A549 (cell line): ENCODE measurements at regions not wholly inside any gene's neighbourhood (a gene's known extent, or its start where the extent isn't known, plus 50 kb on each side); places are given as distances from the start of the nearest gene placed in this dataset.

Experiments used
- ATAC-seq, 2 experiments: fragments of 200-7000 bp in 1 of 2; fragments of >200 bp in 1 of 2; cut with Nextera tagmentation in 1 of 2; cut with Tn5 transposase in 1 of 2; 3 replicates each; pipeline versions ENCODE4 v1.8.0 to v1.9.1; 2018 to 2020; ENCODE audit warnings: mild to moderate bottlenecking in 1 of 2, moderate library complexity in 1 of 2
- CTCF ChIA-PET: fragments of 300-600 bp; sonication (Branson Sonifier 250); formaldehyde crosslinking; extraction: SDS; loops from one replicate; lab custom pipeline; 2021; ENCODE audit warnings: antibody characterized with exemption, inconsistent platforms; lab: Yijun Ruan, JAX
- POLR2A ChIA-PET: fragments of 350-600 bp; formaldehyde crosslinking; extraction: SDS; loops from one replicate; lab custom pipeline; 2021; ENCODE audit warnings: antibody characterized with exemption, inconsistent platforms; lab: Yijun Ruan, JAX
- DNase-seq, 2 experiments: peaks; one replicate each; pipeline versions ENCODE4 v3.0.0 to v3.0.0-alpha.2; 2011 to 2016; ENCODE audit warnings: low read depth in 1 of 2, low spot score in 1 of 2
- FAIRE-seq: peaks from 2 replicates; lab custom pipeline; 2011; peaks lifted over from hg19 to GRCh38; lab: Jason Lieb, UNC
- H3K27ac ChIP-seq, 2 experiments: fragments of >200 bp; sonication (Bioruptor Twin); formaldehyde crosslinking; 3 replicates each; pipeline ENCODE4 v1.5.1; 2016 to 2017
- H3K4me1 ChIP-seq: fragments of >200 bp; sonication (Bioruptor Twin); formaldehyde crosslinking; 3 replicates; pipeline ENCODE4 v1.6.1; 2016
- H3K4me2 ChIP-seq: fragments of >200 bp; sonication (Bioruptor Twin); formaldehyde crosslinking; 3 replicates; pipeline ENCODE4 v1.6.1; 2016
- H3K4me3 ChIP-seq: fragments of >200 bp; sonication (Bioruptor Twin); formaldehyde crosslinking; 3 replicates; pipeline ENCODE4 v1.5.1; 2016
- H3K9me3 ChIP-seq: fragments of >200 bp; sonication (Bioruptor Twin); formaldehyde crosslinking; 3 replicates; pipeline ENCODE4 v1.6.1; 2016
- BCL3 ChIP-seq: fragments of >200 bp; sonication (Bioruptor Twin); formaldehyde crosslinking; IDR thresholded peaks from 3 replicates; pipeline ENCODE4 v1.6.1; 2016
- BHLHE40 ChIP-seq: IDR thresholded peaks from 2 replicates; pipeline ENCODE4 v1.6.1; 2012; ENCODE audit warnings: low read depth, low read length, inconsistent platforms
- CBX8 ChIP-seq: fragments of 200-600 bp; sonication (generic); IDR thresholded peaks from 2 replicates; pipeline ENCODE4 v1.6.1; 2016
- CEBPB ChIP-seq, 2 experiments: fragments of >200 bp in 1 of 2; sonication (Bioruptor Twin) in 1 of 2; formaldehyde crosslinking in 1 of 2; IDR thresholded peaks; 2 replicates each; pipeline ENCODE4 v1.6.1; 2012 to 2016
- E2F6 ChIP-seq: IDR thresholded peaks from 2 replicates; pipeline ENCODE4 v1.6.1; 2012; ENCODE audit warnings: low read depth, borderline replicate concordance
- EP300 ChIP-seq, 2 experiments: fragments of >200 bp; sonication (Bioruptor Twin); formaldehyde crosslinking; IDR thresholded peaks; 2 replicates in 1 of 2; 3 replicates in 1 of 2; pipeline ENCODE4 v1.6.1; 2016 to 2017
- ESRRA ChIP-seq: fragments of 150-350 bp; IDR thresholded peaks from 2 replicates; pipeline ENCODE4 v1.6.1; 2014; ENCODE audit warnings: mild to moderate bottlenecking, low read length, borderline replicate concordance
- HOXB13 ChIP-seq: fragments of 250-450 bp; sonication (Bioruptor Pico); IDR thresholded peaks from 2 replicates; pipeline ENCODE4 v1.5.0; 2020; ENCODE audit warnings: low read depth, mild to moderate bottlenecking, moderate library complexity
- KDM1A ChIP-seq: fragments of 200-600 bp; sonication (generic); IDR thresholded peaks from 2 replicates; pipeline ENCODE4 v1.6.1; 2016; ENCODE audit warnings: low read depth, mild to moderate bottlenecking
- MAZ ChIP-seq: fragments of 150-350 bp; IDR thresholded peaks from 2 replicates; pipeline ENCODE4 v1.6.1; 2014; ENCODE audit warnings: antibody characterized with exemption, low read depth, low read length, borderline replicate concordance
- MYC ChIP-seq: IDR thresholded peaks from 2 replicates; pipeline ENCODE4 v1.6.1; 2012; ENCODE audit warnings: mild to moderate bottlenecking, inconsistent platforms, low read length, improper control_type of control experiment, borderline replicate concordance
- PBX3 ChIP-seq: IDR thresholded peaks from 2 replicates; pipeline ENCODE4 v1.6.1; 2012
- RNF2 ChIP-seq: fragments of 200-600 bp; sonication (generic); IDR thresholded peaks from 2 replicates; pipeline ENCODE4 v1.6.1; 2016; ENCODE audit warnings: low read depth, mild to moderate bottlenecking, antibody characterized with exemption, moderate library complexity, borderline replicate concordance
- ZC3H11A ChIP-seq: fragments of 450-650 bp; IDR thresholded peaks from 2 replicates; pipeline ENCODE4 v1.6.1; 2014; ENCODE audit warnings: antibody characterized with exemption, mild to moderate bottlenecking
- ZFP36 ChIP-seq: fragments of 450-650 bp; IDR thresholded peaks from 2 replicates; pipeline ENCODE4 v1.6.1; 2014; ENCODE audit warnings: borderline replicate concordance; ENCODE audit not compliant: partially characterized antibody
- ZNF302 ChIP-seq: fragments of 250-450 bp; sonication (Bioruptor Pico); IDR thresholded peaks from 2 replicates; pipeline ENCODE4 v1.9.0; 2021; ENCODE audit warnings: inconsistent platforms, mild to moderate bottlenecking, moderate library complexity
- WGBS: methylation state at CpG from one replicate; pipeline ENCODE4 v1.1.6; 2017; ENCODE audit errors: missing lambda C conversion rate; 5-methylcytosine and 5-hydroxymethylcytosine counted together

GRCh38 chr15:70251246-70251990 is 153.7 kb upstream of the TLE3 start (continued):
- TF ChIP-seq RNF2 (no peak), MAZ (no peak), ZC3H11A (no peak), PBX3 (no peak), CEBPB (IDR thresholded peaks at IDR 0.05) (no peak), HOXB13 (CRISPR knock-in tag) (no peak), CBX8 (no peak)

- FAIRE-seq (no peak), ATAC-seq (no peak), DNase-seq (no peak)
- Histone ChIP-seq H3K4me2 (no peak overlapping the region), H3K4me3 (no peak overlapping the region), H3K9me3 (no peaks in the 10 kb centered on the region), H3K4me1 (peaks cover 9% of the 10 kb centered on the region; the same call in 2 of the 3 replicates), H3K27ac (no peak overlapping the region)
- ChIA-PET CTCF (interaction anchor here (1.1 to 1.9 kb wide), 5 partner anchors 9 to 24 kb away, joined by 3 to 6 read pairs (median 4); no protein-coding TSS in a partner anchor), POLR2A (no interaction called here)
- 78% methylated on average over 25 of the region's 27 CpGs for WGBS
- TF ChIP-seq BHLHE40 = no peak
- no peak for TF ChIP-seq KDM1A
These were observed 152.8 kb upstream of the TLE3 start for GRCh38 chr15:70250208-70251201.

GRCh38 chr15:70249616-70250015 is 151.9 kb upstream of the TLE3 start:
- 86% methylated on average over 6 of the region's 6 CpGs for WGBS
- POLR2A ChIA-PET = no interaction called here
- FAIRE-seq (no peak), DNase-seq (no peak), ATAC-seq (no peak)
- TF ChIP-seq ZFP36 = no peak
- TF ChIP-seq KDM1A = no peak
- TF ChIP-seq EP300 (IDR thresholded peaks at IDR 0.05) = no peak
- TF ChIP-seq E2F6 = no peak
- no peak for TF ChIP-seq PBX3
- no peak for TF ChIP-seq MYC
- TF ChIP-seq BCL3 = no peak
- no peak for TF ChIP-seq ZNF302 (CRISPR knock-in tag)
- TF ChIP-seq ESRRA = no peak
- Histone ChIP-seq H3K4me3 (no peak overlapping the region), H3K4me1 (peaks cover 9% of the 10 kb centered on the region; the same call in 2 of the 3 replicates), H3K27ac (no peak overlapping the region), H3K4me2 (no peak overlapping the region), H3K9me3 (no peaks in the 10 kb centered on the region)
- CTCF ChIA-PET = interaction anchor here (1.3 kb wide), 1 partner anchor 8 kb away, joined by 3 read pairs; no protein-coding TSS in a partner anchor
